HEK293 (cell line): ENCODE measurements at regions not wholly inside any gene's neighbourhood (a gene's known extent, or its start where the extent isn't known, plus 50 kb on each side); places are given as distances from the start of the nearest gene placed in this dataset.

Source experiments
- CTCF ChIA-PET: fragments of 350-600 bp; formaldehyde crosslinking; extraction: SDS; loops from one replicate; lab custom pipeline; 2021; ENCODE audit warnings: antibody characterized with exemption; lab: Yijun Ruan, JAX
- POLR2A ChIA-PET: fragments of 300-600 bp; formaldehyde crosslinking; extraction: SDS; loops from one replicate; lab custom pipeline; 2020; ENCODE audit warnings: antibody characterized with exemption, inconsistent platforms; lab: Yijun Ruan, JAX
- H3K27ac ChIP-seq: fragments of 200-500 bp; sonication (Bioruptor generic); 2 replicates; pipeline ENCODE4 v1.5.1; 2014; ENCODE audit warnings: low read depth, low read length, control low read depth, inconsistent platforms; ENCODE audit errors: extremely low read depth
- H3K36me3 ChIP-seq, 2 experiments: fragments of 200-500 bp in 1 of 2; sonication (Bioruptor generic) in 1 of 2; 1 replicate in 1 of 2; 2 replicates in 1 of 2; pipeline ENCODE4 v1.5.1; 2014 to 2017; ENCODE audit warnings: inconsistent platforms in 2 of 2, low read length in 2 of 2; ENCODE audit not compliant: control insufficient read depth in 2 of 2, insufficient read depth in 1 of 2
- H3K4me1 ChIP-seq: fragments of 200-500 bp; sonication (Bioruptor generic); 2 replicates; pipeline ENCODE4 v1.5.1; 2014; ENCODE audit warnings: mild to moderate bottlenecking, low read length, inconsistent platforms; ENCODE audit not compliant: control insufficient read depth, insufficient read depth
- H3K4me3 ChIP-seq: 2 replicates; pipeline ENCODE4 v1.5.1; 2011; ENCODE audit warnings: low read depth, mild to moderate bottlenecking, control low read depth, low read length, moderate library complexity
- H3K9me3 ChIP-seq: fragments of 200-500 bp; sonication (Bioruptor generic); 2 replicates; pipeline ENCODE4 v1.5.1; 2014; ENCODE audit warnings: low read depth, low read length, inconsistent platforms; ENCODE audit not compliant: control insufficient read depth, insufficient read depth
- GLI4 ChIP-seq: fragments of 450-650 bp; formaldehyde crosslinking; IDR thresholded peaks from 2 replicates; pipeline ENCODE4 v1.5.1; 2016; ENCODE audit warnings: missing biosample characterization, missing genetic modification characterization
- KLF1 ChIP-seq: fragments of 450-650 bp; formaldehyde crosslinking; IDR thresholded peaks from 2 replicates; pipeline ENCODE4 v1.5.1; 2016; ENCODE audit warnings: missing biosample characterization, missing genetic modification characterization
- OVOL3 ChIP-seq: fragments of 450-650 bp; formaldehyde crosslinking; IDR thresholded peaks from 2 replicates; pipeline ENCODE4 v1.5.1; 2016; ENCODE audit warnings: missing biosample characterization, missing genetic modification characterization
- PRDM2 ChIP-seq: fragments of 450-650 bp; formaldehyde crosslinking; IDR thresholded peaks from 2 replicates; pipeline ENCODE4 v1.5.1; 2016; ENCODE audit warnings: missing biosample characterization, missing genetic modification characterization, borderline replicate concordance
- REPIN1 ChIP-seq: fragments of 450-650 bp; formaldehyde crosslinking; IDR thresholded peaks from 2 replicates; pipeline ENCODE4 v1.5.1; 2017; ENCODE audit warnings: missing biosample characterization, missing genetic modification characterization, low read depth
- REST ChIP-seq: fragments of 450-650 bp; formaldehyde crosslinking; IDR thresholded peaks from 2 replicates; pipeline ENCODE4 v1.5.1; 2016; ENCODE audit warnings: missing biosample characterization, missing genetic modification characterization
- ZFP3 ChIP-seq: fragments of 450-650 bp; formaldehyde crosslinking; IDR thresholded peaks from 2 replicates; pipeline ENCODE4 v1.5.1; 2016; ENCODE audit warnings: low read depth, missing biosample characterization, missing genetic modification characterization
- ZNF112 ChIP-seq: fragments of 450-650 bp; formaldehyde crosslinking; IDR thresholded peaks from 2 replicates; pipeline ENCODE4 v1.5.0; 2017; ENCODE audit warnings: missing biosample characterization, missing genetic modification characterization
- ZNF155 ChIP-seq: fragments of 450-650 bp; formaldehyde crosslinking; IDR thresholded peaks from 2 replicates; pipeline ENCODE4 v1.5.1; 2016; ENCODE audit warnings: missing biosample characterization, missing genetic modification characterization
- ZNF513 ChIP-seq: fragments of 450-650 bp; IDR thresholded peaks from 2 replicates; pipeline ENCODE4 v1.5.1; 2018; ENCODE audit warnings: missing biosample characterization, missing genetic modification characterization
- ZNF558 ChIP-seq: fragments of 450-650 bp; formaldehyde crosslinking; IDR thresholded peaks from 2 replicates; pipeline ENCODE4 v1.5.1; 2016; ENCODE audit warnings: missing biosample characterization, missing genetic modification characterization
- ZNF560 ChIP-seq: fragments of 450-650 bp; formaldehyde crosslinking; IDR thresholded peaks from 2 replicates; pipeline ENCODE4 v1.5.1; 2017; ENCODE audit warnings: missing biosample characterization, missing genetic modification characterization, borderline replicate concordance
- ZNF596 ChIP-seq: fragments of 450-650 bp; IDR thresholded peaks from 2 replicates; pipeline ENCODE4 v1.5.0; 2018; ENCODE audit warnings: missing biosample characterization, mild to moderate bottlenecking, missing genetic modification characterization, moderate library complexity
- ZNF701 ChIP-seq: fragments of 450-650 bp; formaldehyde crosslinking; IDR thresholded peaks from 2 replicates; pipeline ENCODE4 v1.5.1; 2016; ENCODE audit warnings: missing biosample characterization, missing genetic modification characterization
- TF ChIP-seq, protein P1 (sequence below): fragments of 450-650 bp; formaldehyde crosslinking; IDR thresholded peaks from 2 replicates; pipeline ENCODE4 v1.5.1; 2017; ENCODE audit warnings: missing biosample characterization, missing genetic modification characterization

- Histone ChIP-seq H3K36me3 (no peaks in the 10 kb centered on the region), H3K27ac (no peak overlapping the region), H3K4me3 (no peak overlapping the region), H3K4me1 (peaks cover 8% of the 10 kb centered on the region), H3K9me3 (no peaks in the 10 kb centered on the region)
- TF ChIP-seq ZNF513 (tag by site-specific recombination): no peak
- no peak for TF ChIP-seq ZNF560
- no peak for TF ChIP-seq REPIN1 (tag by site-specific recombination)
- TF ChIP-seq ZNF155 (tag by site-specific recombination): no peak
- no peak for TF ChIP-seq PRDM2 (tag by site-specific recombination)
- no peak for TF ChIP-seq REST
- TF ChIP-seq KLF1: no peak
- no peak for TF ChIP-seq GLI4
- no peak for TF ChIP-seq ZFP3 (tag by site-specific recombination)
- TF ChIP-seq ZNF112: no peak
- ChIA-PET CTCF (interaction anchor here (0.7 to 0.9 kb wide), 2 partner anchors 16 to 17 kb away, joined by 3 to 8 read pairs; no protein-coding TSS in a partner anchor), POLR2A (no interaction called here)
These were observed 203.2 kb downstream of the RPS12 start for GRCh38 chr6:133017581-133017980.

- ChIA-PET CTCF (no interaction called here), POLR2A (interaction anchor here (0.5 kb wide), 1 partner anchor 214 kb away, joined by 3 read pairs; no protein-coding TSS in a partner anchor)
These were observed 212.3 kb downstream of the RPS12 start for GRCh38 chr6:133026705-133027104.

More at GRCh38 chr6:133026705-133027104, 212.3 kb downstream of the RPS12 start:
- Histone ChIP-seq H3K9me3 (no peaks in the 10 kb centered on the region), H3K4me1 (no peaks in the 10 kb centered on the region), H3K36me3 (no peaks in the 10 kb centered on the region), H3K4me3 (no peak overlapping the region), H3K27ac (no peak overlapping the region)
- TF ChIP-seq, protein P1, sequence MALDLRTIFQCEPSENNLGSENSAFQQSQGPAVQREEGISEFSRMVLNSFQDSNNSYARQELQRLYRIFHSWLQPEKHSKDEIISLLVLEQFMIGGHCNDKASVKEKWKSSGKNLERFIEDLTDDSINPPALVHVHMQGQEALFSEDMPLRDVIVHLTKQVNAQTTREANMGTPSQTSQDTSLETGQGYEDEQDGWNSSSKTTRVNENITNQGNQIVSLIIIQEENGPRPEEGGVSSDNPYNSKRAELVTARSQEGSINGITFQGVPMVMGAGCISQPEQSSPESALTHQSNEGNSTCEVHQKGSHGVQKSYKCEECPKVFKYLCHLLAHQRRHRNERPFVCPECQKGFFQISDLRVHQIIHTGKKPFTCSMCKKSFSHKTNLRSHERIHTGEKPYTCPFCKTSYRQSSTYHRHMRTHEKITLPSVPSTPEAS (tag by site-specific recombination): no peak
- TF ChIP-seq ZNF701 (tag by site-specific recombination) (no peak), ZNF596 (tag by site-specific recombination) (no peak), ZNF558 (tag by site-specific recombination) (peak; percentile 99), OVOL3 (no peak)
- TF ChIP-seq, all 188 proteins: peak for 1
